Loucy (cell line): ENCODE measurements at regions not wholly inside any gene's neighbourhood (a gene's known extent, or its start where the extent isn't known, plus 50 kb on each side); places are given as distances from the start of the nearest gene placed in this dataset.
A peak's percentile ranks its signal among the peaks of the same experiment; 100 is the strongest.

Experiments used
- H2AFZ ChIP-seq: fragments of 200-600 bp; sonication (generic); 2 replicates; pipeline ENCODE4 v1.6.0; 2016; ENCODE audit warnings: antibody characterized with exemption, mild to moderate bottlenecking, low read length, moderate library complexity
- H3F3A ChIP-seq: fragments of 200-600 bp; 2 replicates; pipeline ENCODE4 v1.6.0; 2016; ENCODE audit warnings: antibody characterized with exemption, low read depth, mild to moderate bottlenecking
- H3K27me3 ChIP-seq: fragments of 200-600 bp; sonication (generic); 2 replicates; pipeline ENCODE4 v1.6.1; 2014; ENCODE audit warnings: low read length, mild to moderate bottlenecking; ENCODE audit not compliant: insufficient read depth, poor library complexity, severe bottlenecking
- H3K36me3 ChIP-seq: fragments of 200-600 bp; sonication (generic); 2 replicates; pipeline ENCODE4 v1.6.1; 2016; ENCODE audit warnings: low read length; ENCODE audit not compliant: insufficient read depth
- H3K4me1 ChIP-seq: fragments of 200-600 bp; sonication (generic); 2 replicates; pipeline ENCODE4 v1.5.1; 2014; ENCODE audit warnings: low read length, mild to moderate bottlenecking; ENCODE audit not compliant: insufficient read depth, poor library complexity, severe bottlenecking
- H3K4me2 ChIP-seq: fragments of 200-600 bp; sonication (generic); 2 replicates; pipeline ENCODE4 v1.6.0; 2014; ENCODE audit warnings: antibody characterized with exemption, low read length, low read depth, mild to moderate bottlenecking; ENCODE audit not compliant: poor library complexity, severe bottlenecking
- H3K4me3 ChIP-seq: fragments of 200-600 bp; sonication (generic); 2 replicates; pipeline ENCODE4 v1.5.1; 2014; ENCODE audit warnings: low read length, mild to moderate bottlenecking, mixed read lengths; ENCODE audit not compliant: poor library complexity, severe bottlenecking
- H3K79me2 ChIP-seq: fragments of 200-600 bp; sonication (generic); 2 replicates; pipeline ENCODE4 v1.6.1; 2014; ENCODE audit warnings: low read length; ENCODE audit not compliant: insufficient read depth
- H3K9ac ChIP-seq: fragments of 200-600 bp; sonication (generic); 2 replicates; pipeline ENCODE4 v1.6.0; 2014; ENCODE audit warnings: mild to moderate bottlenecking, low read depth, low read length, moderate library complexity; ENCODE audit not compliant: poor library complexity, severe bottlenecking
- H3K9me2 ChIP-seq: fragments of 200-600 bp; sonication (generic); replicated peaks from 2 replicates; pipeline ENCODE4 v1.6.1; 2016; ENCODE audit warnings: low read depth, low read length, mixed read lengths
- H3K9me3 ChIP-seq: fragments of 200-600 bp; sonication (generic); 2 replicates; pipeline ENCODE4 v1.6.1; 2014; ENCODE audit warnings: mild to moderate bottlenecking, antibody characterized with exemption, low read length, low read depth; ENCODE audit not compliant: insufficient read depth
- H4K20me1 ChIP-seq: fragments of 200-600 bp; sonication (generic); 2 replicates; pipeline ENCODE4 v1.6.0; 2014; ENCODE audit warnings: antibody characterized with exemption, low read length, mild to moderate bottlenecking; ENCODE audit not compliant: insufficient read depth, poor library complexity, severe bottlenecking
- CTCF ChIP-seq: fragments of 200-600 bp; sonication (generic); conservative IDR thresholded peaks from 2 replicates; pipeline ENCODE4 v1.5.1; 2014; ENCODE audit warnings: mild to moderate bottlenecking, antibody characterized with exemption, low read length
- EZH2phosphoT487 ChIP-seq: fragments of 200-600 bp; IDR thresholded peaks from 2 replicates; pipeline ENCODE4 v1.6.1; 2018; ENCODE audit warnings: antibody characterized with exemption, mild to moderate bottlenecking, moderate library complexity, borderline replicate concordance

GRCh38 chr22:33213383-33214075 is 155.3 kb upstream of the SYN3 start:
- no peaks in the 10 kb centered on the region for H3K79me2 ChIP-seq
- H3K36me3 ChIP-seq, result no peaks in the 10 kb centered on the region
- TF ChIP-seq CTCF (no peak), EZH2phosphoT487 (no peak)
- H3K4me2 ChIP-seq, result no peak overlapping the region
- no peaks in the 10 kb centered on the region for H4K20me1 ChIP-seq
- H3K4me1 ChIP-seq, result no peaks in the 10 kb centered on the region
- H3K9me2 ChIP-seq, result no peaks in the 10 kb centered on the region
- no peaks in the 10 kb centered on the region; the same call in 1 of the 2 replicates for H3K9me3 ChIP-seq
- H3F3A ChIP-seq, result no peaks in the 10 kb centered on the region
- no peak overlapping the region for H3K4me3 ChIP-seq
- H3K9ac ChIP-seq, result no peak overlapping the region
- no peaks in the 10 kb centered on the region for H3K27me3 ChIP-seq
- H2AFZ ChIP-seq, result no peak overlapping the region

- Histone ChIP-seq H2AFZ (no peak overlapping the region), H3K4me3 (no peak overlapping the region), H3K4me1 (no peaks in the 10 kb centered on the region), H3F3A (no peaks in the 10 kb centered on the region), H3K9me3 (no peaks in the 10 kb centered on the region), H3K9ac (no peak overlapping the region), H3K4me2 (no peak overlapping the region), H3K36me3 (no peaks in the 10 kb centered on the region), H3K27me3 (no peaks in the 10 kb centered on the region), H3K79me2 (no peaks in the 10 kb centered on the region), H4K20me1 (no peaks in the 10 kb centered on the region), H3K9me2 (no peaks in the 10 kb centered on the region)
- TF ChIP-seq CTCF (peak; percentile 58), EZH2phosphoT487 (no peak)
These were observed 152.0 kb upstream of the SYN3 start for GRCh38 chr22:33209930-33210784.

GRCh38 chr22:33204408-33204807 is 146.2 kb upstream of the SYN3 start:
- Histone ChIP-seq H2AFZ (no peak overlapping the region), H3K4me2 (no peak overlapping the region), H3K27me3 (no peaks in the 10 kb centered on the region), H3K9me3 (no peaks in the 10 kb centered on the region), H3K4me3 (no peak overlapping the region), H3F3A (no peaks in the 10 kb centered on the region), H3K9ac (no peak overlapping the region), H3K79me2 (no peaks in the 10 kb centered on the region), H3K36me3 (no peaks in the 10 kb centered on the region), H3K4me1 (no peaks in the 10 kb centered on the region), H3K9me2 (no peaks in the 10 kb centered on the region), H4K20me1 (no peaks in the 10 kb centered on the region)
- no peak for TF ChIP-seq EZH2phosphoT487
- no peak for TF ChIP-seq CTCF
